Liver (tissue), 3 donors: ENCODE measurements at regions not wholly inside any gene's neighbourhood (a gene's known extent, or its start where the extent isn't known, plus 50 kb on each side); places are given as distances from the start of the nearest gene placed in this dataset.

ENCODE experiments used
- EGR1 ChIP-seq, 2 donors: IDR thresholded peaks; 2 replicates each; pipeline ENCODE4 v1.6.1; 2016 to 2018; ENCODE audit warnings: antibody characterized with exemption in 2 of 2, low read depth in 2 of 2
- FOXA1 ChIP-seq: IDR thresholded peaks from 2 replicates; pipeline ENCODE4 v1.6.1; 2016; ENCODE audit warnings: antibody characterized with exemption
- GABPA ChIP-seq, 2 donors: IDR thresholded peaks in 1 of 2; conservative IDR thresholded peaks in 1 of 2; 2 replicates each; pipeline ENCODE4 v1.6.1; 2016; ENCODE audit warnings: antibody characterized with exemption in 2 of 2, mild to moderate bottlenecking in 1 of 2, moderate library complexity in 1 of 2
- HNF4A ChIP-seq, 2 donors: conservative IDR thresholded peaks; 2 replicates each; pipeline ENCODE4 v1.6.1; 2016; ENCODE audit warnings: antibody characterized with exemption in 2 of 2, mild to moderate bottlenecking in 2 of 2
- HNF4G ChIP-seq: IDR thresholded peaks from 2 replicates; pipeline ENCODE4 v1.6.1; 2016; ENCODE audit warnings: antibody characterized with exemption
- JUND ChIP-seq, 2 donors: IDR thresholded peaks; 2 replicates each; pipeline ENCODE4 v1.6.1; 2016; ENCODE audit warnings: antibody characterized with exemption in 2 of 2
- RAD21 ChIP-seq, 2 donors: IDR thresholded peaks; 2 replicates each; pipeline ENCODE4 v1.6.1; 2016; ENCODE audit warnings: antibody characterized with exemption in 2 of 2, mild to moderate bottlenecking in 2 of 2
- RXRA ChIP-seq, 2 donors: IDR thresholded peaks; 2 replicates each; pipeline ENCODE4 v1.6.1; 2017 to 2018; ENCODE audit warnings: antibody characterized with exemption in 2 of 2, mild to moderate bottlenecking in 1 of 2
- SP1 ChIP-seq: IDR thresholded peaks from 2 replicates; pipeline ENCODE4 v1.6.1; 2018; ENCODE audit warnings: antibody characterized with exemption, mild to moderate bottlenecking
- TAF1 ChIP-seq: conservative IDR thresholded peaks from 2 replicates; pipeline ENCODE4 v1.6.1; 2016; ENCODE audit warnings: antibody characterized with exemption, mild to moderate bottlenecking
- YY1 ChIP-seq: IDR thresholded peaks from 2 replicates; pipeline ENCODE4 v1.6.1; 2016; ENCODE audit warnings: antibody characterized with exemption, mild to moderate bottlenecking
- TF ChIP-seq, protein P1 (sequence below): IDR thresholded peaks from 2 replicates; pipeline ENCODE4 v1.6.1; 2016; ENCODE audit warnings: antibody characterized with exemption, mild to moderate bottlenecking
- TF ChIP-seq, protein P2 (sequence below): fragments of 150-350 bp; IDR thresholded peaks from 2 replicates; pipeline ENCODE4 v1.5.1; 2017; ENCODE audit warnings: improper control_type of control experiment, low read depth, low read length; ENCODE audit not compliant: missing input control
- TF ChIP-seq, protein P3 (sequence below): IDR thresholded peaks from 2 replicates; pipeline ENCODE4 v1.6.1; 2016; ENCODE audit warnings: antibody characterized with exemption
- donor health status: healthy.
- donor health status: healthy.

DNA sequence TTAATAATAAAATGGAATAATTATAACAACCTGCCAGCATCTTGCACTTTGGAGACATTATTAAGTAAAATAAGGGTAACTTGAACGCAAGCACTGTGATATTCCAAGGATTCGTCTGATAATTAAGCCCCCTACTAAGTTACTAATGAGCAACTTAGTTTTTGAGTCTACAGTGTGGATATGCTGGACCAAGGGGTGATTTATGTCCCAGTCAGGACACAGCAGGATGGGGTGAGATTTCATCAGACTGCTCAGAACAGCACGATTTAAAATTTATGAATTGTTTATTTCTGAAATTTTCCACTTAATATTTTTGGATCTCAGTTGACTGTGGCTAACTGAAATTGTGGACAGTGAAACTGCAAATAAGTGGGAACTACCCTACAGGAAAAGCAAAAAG lies 182.8 kb upstream of the PHF14 start:
- TF ChIP-seq, protein P1, sequence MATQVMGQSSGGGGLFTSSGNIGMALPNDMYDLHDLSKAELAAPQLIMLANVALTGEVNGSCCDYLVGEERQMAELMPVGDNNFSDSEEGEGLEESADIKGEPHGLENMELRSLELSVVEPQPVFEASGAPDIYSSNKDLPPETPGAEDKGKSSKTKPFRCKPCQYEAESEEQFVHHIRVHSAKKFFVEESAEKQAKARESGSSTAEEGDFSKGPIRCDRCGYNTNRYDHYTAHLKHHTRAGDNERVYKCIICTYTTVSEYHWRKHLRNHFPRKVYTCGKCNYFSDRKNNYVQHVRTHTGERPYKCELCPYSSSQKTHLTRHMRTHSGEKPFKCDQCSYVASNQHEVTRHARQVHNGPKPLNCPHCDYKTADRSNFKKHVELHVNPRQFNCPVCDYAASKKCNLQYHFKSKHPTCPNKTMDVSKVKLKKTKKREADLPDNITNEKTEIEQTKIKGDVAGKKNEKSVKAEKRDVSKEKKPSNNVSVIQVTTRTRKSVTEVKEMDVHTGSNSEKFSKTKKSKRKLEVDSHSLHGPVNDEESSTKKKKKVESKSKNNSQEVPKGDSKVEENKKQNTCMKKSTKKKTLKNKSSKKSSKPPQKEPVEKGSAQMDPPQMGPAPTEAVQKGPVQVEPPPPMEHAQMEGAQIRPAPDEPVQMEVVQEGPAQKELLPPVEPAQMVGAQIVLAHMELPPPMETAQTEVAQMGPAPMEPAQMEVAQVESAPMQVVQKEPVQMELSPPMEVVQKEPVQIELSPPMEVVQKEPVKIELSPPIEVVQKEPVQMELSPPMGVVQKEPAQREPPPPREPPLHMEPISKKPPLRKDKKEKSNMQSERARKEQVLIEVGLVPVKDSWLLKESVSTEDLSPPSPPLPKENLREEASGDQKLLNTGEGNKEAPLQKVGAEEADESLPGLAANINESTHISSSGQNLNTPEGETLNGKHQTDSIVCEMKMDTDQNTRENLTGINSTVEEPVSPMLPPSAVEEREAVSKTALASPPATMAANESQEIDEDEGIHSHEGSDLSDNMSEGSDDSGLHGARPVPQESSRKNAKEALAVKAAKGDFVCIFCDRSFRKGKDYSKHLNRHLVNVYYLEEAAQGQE = no peak
- TF ChIP-seq, protein P2, sequence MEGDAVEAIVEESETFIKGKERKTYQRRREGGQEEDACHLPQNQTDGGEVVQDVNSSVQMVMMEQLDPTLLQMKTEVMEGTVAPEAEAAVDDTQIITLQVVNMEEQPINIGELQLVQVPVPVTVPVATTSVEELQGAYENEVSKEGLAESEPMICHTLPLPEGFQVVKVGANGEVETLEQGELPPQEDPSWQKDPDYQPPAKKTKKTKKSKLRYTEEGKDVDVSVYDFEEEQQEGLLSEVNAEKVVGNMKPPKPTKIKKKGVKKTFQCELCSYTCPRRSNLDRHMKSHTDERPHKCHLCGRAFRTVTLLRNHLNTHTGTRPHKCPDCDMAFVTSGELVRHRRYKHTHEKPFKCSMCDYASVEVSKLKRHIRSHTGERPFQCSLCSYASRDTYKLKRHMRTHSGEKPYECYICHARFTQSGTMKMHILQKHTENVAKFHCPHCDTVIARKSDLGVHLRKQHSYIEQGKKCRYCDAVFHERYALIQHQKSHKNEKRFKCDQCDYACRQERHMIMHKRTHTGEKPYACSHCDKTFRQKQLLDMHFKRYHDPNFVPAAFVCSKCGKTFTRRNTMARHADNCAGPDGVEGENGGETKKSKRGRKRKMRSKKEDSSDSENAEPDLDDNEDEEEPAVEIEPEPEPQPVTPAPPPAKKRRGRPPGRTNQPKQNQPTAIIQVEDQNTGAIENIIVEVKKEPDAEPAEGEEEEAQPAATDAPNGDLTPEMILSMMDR = no peak
- TF ChIP-seq HNF4G = no peak
- no peak for TF ChIP-seq SP1
- TF ChIP-seq, protein P3, sequence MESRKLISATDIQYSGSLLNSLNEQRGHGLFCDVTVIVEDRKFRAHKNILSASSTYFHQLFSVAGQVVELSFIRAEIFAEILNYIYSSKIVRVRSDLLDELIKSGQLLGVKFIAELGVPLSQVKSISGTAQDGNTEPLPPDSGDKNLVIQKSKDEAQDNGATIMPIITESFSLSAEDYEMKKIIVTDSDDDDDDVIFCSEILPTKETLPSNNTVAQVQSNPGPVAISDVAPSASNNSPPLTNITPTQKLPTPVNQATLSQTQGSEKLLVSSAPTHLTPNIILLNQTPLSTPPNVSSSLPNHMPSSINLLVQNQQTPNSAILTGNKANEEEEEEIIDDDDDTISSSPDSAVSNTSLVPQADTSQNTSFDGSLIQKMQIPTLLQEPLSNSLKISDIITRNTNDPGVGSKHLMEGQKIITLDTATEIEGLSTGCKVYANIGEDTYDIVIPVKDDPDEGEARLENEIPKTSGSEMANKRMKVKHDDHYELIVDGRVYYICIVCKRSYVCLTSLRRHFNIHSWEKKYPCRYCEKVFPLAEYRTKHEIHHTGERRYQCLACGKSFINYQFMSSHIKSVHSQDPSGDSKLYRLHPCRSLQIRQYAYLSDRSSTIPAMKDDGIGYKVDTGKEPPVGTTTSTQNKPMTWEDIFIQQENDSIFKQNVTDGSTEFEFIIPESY = no peak
- no peak for TF ChIP-seq YY1
- no peak for TF ChIP-seq JUND (IDR thresholded peaks at IDR 0.05)
- no peak for TF ChIP-seq FOXA1
- TF ChIP-seq GABPA (IDR thresholded peaks at IDR 0.05 in 1 of 2, conservative IDR thresholded peaks at IDR 0.05 in 1 of 2) = no peak
- no peak for TF ChIP-seq TAF1
- TF ChIP-seq EGR1 (IDR thresholded peaks at IDR 0.05; ENCODE audit: low read depth in 2 of 2) = no peak
- no peak for TF ChIP-seq RXRA (IDR thresholded peaks at IDR 0.05)
- no peak for TF ChIP-seq RAD21 (IDR thresholded peaks at IDR 0.05)
- no peak for TF ChIP-seq HNF4A (conservative IDR thresholded peaks at IDR 0.05)
